Left ventricle myocardium inferior (tissue), 1 donor: ENCODE measurements at regions not wholly inside any gene's neighbourhood (a gene's known extent, or its start where the extent isn't known, plus 50 kb on each side); places are given as distances from the start of the nearest gene placed in this dataset.

Experiments
- DNase-seq: peaks from one replicate; pipeline ENCODE4 v3.0.0-alpha.2; 2020
- H3K27ac ChIP-seq: fragments of 200-600 bp; replicated peaks from 2 replicates; pipeline ENCODE4 v1.8.0; 2021
- H3K27me3 ChIP-seq: fragments of 200-600 bp; 2 replicates; pipeline ENCODE4 v1.8.0; 2021; ENCODE audit warnings: low read depth
- H3K36me3 ChIP-seq: fragments of 200-600 bp; 2 replicates; pipeline ENCODE4 v1.8.0; 2021
- H3K4me1 ChIP-seq: fragments of 200-600 bp; 2 replicates; pipeline ENCODE4 v1.8.0; 2021
- H3K4me3 ChIP-seq: fragments of 200-600 bp; 2 replicates; pipeline ENCODE4 v1.8.0; 2021; ENCODE audit warnings: mild to moderate bottlenecking, moderate library complexity
- H3K9me3 ChIP-seq: fragments of 200-600 bp; replicated peaks from 2 replicates; pipeline ENCODE4 v1.8.0; 2021
- CTCF ChIP-seq: fragments of 200-600 bp; IDR thresholded peaks from 2 replicates; pipeline ENCODE4 v1.8.0; 2021; ENCODE audit warnings: antibody characterized with exemption, mild to moderate bottlenecking, borderline replicate concordance
- intact Hi-C: fragments of 100-400 bp; cut with micrococcal nuclease; formaldehyde crosslinking; loops from one replicate; pipeline ENCODE4 v1.11.0; 2022
- donor health status: DM: no; HTN: yes; CAD: no; lungs with severe emphysema.

- no peak for DNase-seq
- H3K36me3 ChIP-seq, result no peaks in the 10 kb centered on the region
- H3K27me3 ChIP-seq, result no peaks in the 10 kb centered on the region
- H3K27ac ChIP-seq, result no peak overlapping the region
- no peaks in the 10 kb centered on the region for H3K9me3 ChIP-seq
- no peaks in the 10 kb centered on the region for H3K4me1 ChIP-seq
- TF ChIP-seq CTCF, result no peak
- H3K4me3 ChIP-seq, result no peak overlapping the region
- intact Hi-C loops, result no loop called here
Measured at GRCh38 chr3:59300733-59301132, 250.9 kb upstream of the CFAP20DC start.

- intact Hi-C loops, result no loop called here
- no peak for DNase-seq
- no peaks in the 10 kb centered on the region for H3K9me3 ChIP-seq
Measured at GRCh38 chr3:59299561-59299960, 249.7 kb upstream of the CFAP20DC start.

GRCh38 chr3:59290358-59290757 lies 240.5 kb upstream of the CFAP20DC start:
- H3K27ac ChIP-seq, result no peak overlapping the region
- peaks cover 13% of the 10 kb centered on the region for H3K9me3 ChIP-seq
- no peaks in the 10 kb centered on the region for H3K36me3 ChIP-seq
- peaks cover 5% of the 10 kb centered on the region for H3K4me1 ChIP-seq
- DNase-seq, result no peak
- intact Hi-C loops, result no loop called here
- H3K4me3 ChIP-seq, result no peak overlapping the region
- TF ChIP-seq CTCF, result no peak
- H3K27me3 ChIP-seq, result no peaks in the 10 kb centered on the region

More at GRCh38 chr3:59299561-59299960, 249.7 kb upstream of the CFAP20DC start:
- no peaks in the 10 kb centered on the region for H3K4me1 ChIP-seq
- TF ChIP-seq CTCF, result no peak
- H3K36me3 ChIP-seq, result no peaks in the 10 kb centered on the region
- H3K27ac ChIP-seq, result no peak overlapping the region
- H3K4me3 ChIP-seq, result no peak overlapping the region
- no peaks in the 10 kb centered on the region for H3K27me3 ChIP-seq

GRCh38 chr3:59289831-59290230 lies 240.0 kb upstream of the CFAP20DC start:
- no peaks in the 10 kb centered on the region for H3K36me3 ChIP-seq
- no peak for TF ChIP-seq CTCF
- intact Hi-C loops, result no loop called here
- DNase-seq, result no peak
- peaks cover 5% of the 10 kb centered on the region for H3K4me1 ChIP-seq
- no peaks in the 10 kb centered on the region for H3K27me3 ChIP-seq
- no peak overlapping the region for H3K4me3 ChIP-seq
- H3K27ac ChIP-seq, result no peak overlapping the region
- peaks cover 13% of the 10 kb centered on the region for H3K9me3 ChIP-seq

- no peak for DNase-seq
- Histone ChIP-seq H3K36me3 (no peaks in the 10 kb centered on the region), H3K4me1 (peaks cover 5% of the 10 kb centered on the region), H3K27ac (no peak overlapping the region), H3K9me3 (peaks cover 13% of the 10 kb centered on the region), H3K27me3 (no peaks in the 10 kb centered on the region), H3K4me3 (no peak overlapping the region)
- no peak for TF ChIP-seq CTCF
- intact Hi-C loops, result no loop called here
Measured at GRCh38 chr3:59288951-59289350, 239.1 kb upstream of the CFAP20DC start.
